ENCODE measurements at regions not wholly inside any gene's neighbourhood (a gene's known extent, or its start where the extent isn't known, plus 50 kb on each side); places are given as distances from the start of the nearest gene placed in this dataset.

DNA sequence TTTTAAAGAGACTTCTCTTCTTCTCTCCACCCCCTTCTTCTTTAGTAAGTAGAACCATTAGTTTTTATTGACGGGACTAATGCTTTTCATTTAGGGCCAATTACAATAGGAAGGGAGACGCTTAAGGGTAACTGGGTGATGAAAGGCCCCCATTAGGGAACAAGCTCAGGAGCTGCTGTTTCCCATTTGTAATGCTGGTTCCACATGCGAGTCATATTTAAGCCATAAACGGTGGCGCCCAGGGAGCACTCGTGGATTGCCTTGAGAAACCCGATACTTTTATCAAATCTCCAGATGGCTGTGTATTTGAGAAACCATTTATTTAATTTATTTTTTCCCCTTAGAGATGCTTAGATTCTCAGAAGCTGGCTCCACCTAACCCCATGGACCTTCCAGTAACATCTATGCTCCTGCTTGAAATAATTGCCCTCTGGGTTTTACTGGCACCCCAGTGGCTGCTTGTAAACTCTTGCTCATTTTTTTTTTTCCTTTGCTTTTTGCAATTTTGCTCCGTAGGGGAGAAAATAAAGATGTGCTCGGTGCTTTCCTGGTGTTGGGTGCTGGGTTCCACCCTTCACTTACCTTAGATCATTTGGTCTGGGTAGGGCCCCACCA is 124.2 kb upstream of the MSX1 start:
- H3K27me3 ChIP-seq (ENCODE audit: control insufficient read depth in 2 of 2, insufficient read depth in 2 of 2, low read length in 2 of 2) = peaks cover 0 to 25% of the 10 kb centered on the region in 2 experiments; a peak in 1 of 5 replicates
- in situ Hi-C loops (cut with MboI) = no loop called here
- no peaks in the 10 kb centered on the region for H3K4me1 ChIP-seq (replicated peaks in 1 of 2; ENCODE audit: control insufficient read depth in 2 of 2, insufficient read depth in 2 of 2, low read length in 2 of 2)
- H2AFZ ChIP-seq (ENCODE audit: low read depth, low read length) = no peak overlapping the region
- POLR2A ChIA-PET = interaction anchor here (0.6 to 0.7 kb wide), 2 partner anchors 40 to 57 kb away, joined by 3 read pairs; no protein-coding TSS in a partner anchor
- H3K9me1 ChIP-seq (ENCODE audit: control insufficient read depth, insufficient read depth, low read length) = no peaks in the 10 kb centered on the region
- H3K4me2 ChIP-seq (ENCODE audit: insufficient read depth, low read length) = no peak overlapping the region
- H3K4me3 ChIP-seq = no peak overlapping the region
- ATAC-seq (no peak), DNase-seq (ENCODE audit: extremely low read depth in 1 of 4, low spot score in 3 of 4) (no peak), FAIRE-seq (no peak)
- intact Hi-C loops (cut with micrococcal nuclease) = no loop called here
- under 1% methylated on average over 9 of the region's 9 CpGs for WGBS (ENCODE audit: insufficient coverage, low coverage, missing lambda C conversion rate)
- no peak overlapping the region for H3K9ac ChIP-seq (ENCODE audit: insufficient read depth in 1 of 2, low read depth in 2 of 2, low read length in 2 of 2)
- H3K79me2 ChIP-seq (ENCODE audit: control insufficient read depth, insufficient read depth, low read length) = no peaks in the 10 kb centered on the region
- CTCF ChIA-PET (ENCODE audit: low intra/inter-chr PET ratio) = no interaction called here
- H3K27ac ChIP-seq (ENCODE audit: extremely low read depth, low read depth, low read length) = no peak overlapping the region
- no peaks in the 10 kb centered on the region for H3K9me3 ChIP-seq (replicated peaks; ENCODE audit: control insufficient read depth, insufficient read depth, low read depth, low read length)
- no peaks in the 10 kb centered on the region for H3K36me3 ChIP-seq (ENCODE audit: control insufficient read depth, insufficient read depth, low read length)
- H4K20me1 ChIP-seq (replicated peaks; ENCODE audit: control insufficient read depth, insufficient read depth, low read length) = 0 out of 2 replicates have a peak, but pooled peaks cover 6% of the 10 kb centered on the region
- TF ChIP-seq ZNF354B (CRISPR knock-in tag; IDR thresholded peaks at IDR 0.05) (no peak), GTF2F1 (IDR thresholded peaks at IDR 0.05; ENCODE audit: low read depth, low read length) (no peak), PHF8 (IDR thresholded peaks at IDR 0.05; ENCODE audit: borderline replicate concordance, low read length) (no peak), TAL1 (IDR thresholded peaks at IDR 0.05) (no peak), RBM25 (IDR thresholded peaks at IDR 0.05; ENCODE audit: low read depth, low read length, severe bottlenecking) (peak; percentile 34)
- TF ChIP-seq, protein P1, sequence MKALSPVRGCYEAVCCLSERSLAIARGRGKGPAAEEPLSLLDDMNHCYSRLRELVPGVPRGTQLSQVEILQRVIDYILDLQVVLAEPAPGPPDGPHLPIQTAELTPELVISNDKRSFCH (CRISPR knock-in tag; IDR thresholded peaks at IDR 0.05) = no peak
- TF ChIP-seq, protein P1 (tag; IDR thresholded peaks at IDR 0.05) = no peak
- BruUV-seq (replicated peaks) = no TSS peak

Data from K562 (cell line).